GM13976 (cell line): ENCODE measurements at regions not wholly inside any gene's neighbourhood (a gene's known extent, or its start where the extent isn't known, plus 50 kb on each side); places are given as distances from the start of the nearest gene placed in this dataset.

ENCODE experiments used
- DNase-seq: peaks from one replicate; pipeline ENCODE4 v3.0.0; 2012; ENCODE audit warnings: low spot score
- in situ Hi-C: fragments of 300-500 bp; cut with MboI; formaldehyde crosslinking; loops from one replicate; pipeline ENCODE4 v1.12.0; 2022; ENCODE audit warnings: low sequenced_read_pairs, mixed read lengths, inconsistent platforms; ENCODE audit not compliant: unreplicated experiment
- TF ChIP-seq, protein P1 (sequence below): IDR thresholded peaks from 2 replicates; pipeline ENCODE4 v1.5.1; 2012; ENCODE audit warnings: borderline replicate concordance, mild to moderate bottlenecking; ENCODE audit not compliant: insufficient read depth; ENCODE audit errors: extremely low read depth, missing control alignments, control extremely low read depth

DNA sequence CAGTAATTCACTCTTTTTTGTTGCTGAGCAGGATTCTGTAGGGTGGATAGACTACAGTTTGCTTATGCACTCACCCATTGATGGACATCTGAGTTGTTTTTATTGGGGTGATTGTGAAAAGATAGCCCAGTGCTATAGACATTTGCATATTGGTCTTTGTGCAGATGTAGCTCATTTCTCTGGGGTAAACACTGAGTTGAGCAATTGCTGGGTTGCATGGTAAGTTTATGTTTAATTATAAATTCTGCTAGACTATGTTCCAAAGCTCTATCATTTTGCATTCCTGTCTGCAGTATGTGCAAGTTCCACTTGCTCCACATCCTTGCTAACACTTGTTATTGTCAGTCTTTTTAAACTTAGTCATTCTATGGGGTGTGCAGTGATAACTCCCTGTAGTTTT, 65.4 kb upstream of the RFLNA start:
- in situ Hi-C loops, result no loop called here
- TF ChIP-seq, protein P1, sequence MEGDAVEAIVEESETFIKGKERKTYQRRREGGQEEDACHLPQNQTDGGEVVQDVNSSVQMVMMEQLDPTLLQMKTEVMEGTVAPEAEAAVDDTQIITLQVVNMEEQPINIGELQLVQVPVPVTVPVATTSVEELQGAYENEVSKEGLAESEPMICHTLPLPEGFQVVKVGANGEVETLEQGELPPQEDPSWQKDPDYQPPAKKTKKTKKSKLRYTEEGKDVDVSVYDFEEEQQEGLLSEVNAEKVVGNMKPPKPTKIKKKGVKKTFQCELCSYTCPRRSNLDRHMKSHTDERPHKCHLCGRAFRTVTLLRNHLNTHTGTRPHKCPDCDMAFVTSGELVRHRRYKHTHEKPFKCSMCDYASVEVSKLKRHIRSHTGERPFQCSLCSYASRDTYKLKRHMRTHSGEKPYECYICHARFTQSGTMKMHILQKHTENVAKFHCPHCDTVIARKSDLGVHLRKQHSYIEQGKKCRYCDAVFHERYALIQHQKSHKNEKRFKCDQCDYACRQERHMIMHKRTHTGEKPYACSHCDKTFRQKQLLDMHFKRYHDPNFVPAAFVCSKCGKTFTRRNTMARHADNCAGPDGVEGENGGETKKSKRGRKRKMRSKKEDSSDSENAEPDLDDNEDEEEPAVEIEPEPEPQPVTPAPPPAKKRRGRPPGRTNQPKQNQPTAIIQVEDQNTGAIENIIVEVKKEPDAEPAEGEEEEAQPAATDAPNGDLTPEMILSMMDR, result no peak
- no peak for DNase-seq

DNA sequence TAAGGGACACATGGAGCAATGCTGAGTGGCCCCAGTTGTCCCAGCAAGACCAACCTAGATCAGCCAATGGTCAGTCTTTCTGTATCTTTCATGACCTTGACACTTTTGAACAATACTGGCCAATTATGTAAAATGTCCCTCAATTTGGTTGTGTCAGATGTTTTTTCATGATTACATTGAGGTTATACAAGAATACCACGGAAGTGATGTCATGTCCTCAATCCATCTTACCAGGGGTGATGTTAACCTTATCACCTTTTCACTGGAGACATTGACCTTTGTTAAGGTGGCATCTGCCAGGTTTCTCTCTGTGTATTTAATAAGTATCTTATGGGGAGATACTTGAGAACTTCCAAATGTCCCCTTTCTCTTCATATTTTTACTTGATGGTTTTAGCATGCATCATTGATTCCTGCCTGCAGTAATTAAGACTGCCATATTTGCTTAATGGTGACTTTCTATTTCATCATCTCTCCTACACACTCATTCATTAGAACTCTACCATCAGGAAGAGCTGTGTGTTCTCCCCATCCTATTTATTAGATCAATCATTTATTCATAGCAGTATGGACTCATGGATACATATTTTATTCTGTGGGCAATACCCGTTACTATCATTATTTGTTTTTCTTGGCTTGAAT, 64.7 kb upstream of the RFLNA start:
- in situ Hi-C loops, result no loop called here
- TF ChIP-seq, protein P1, result no peak
- no peak for DNase-seq

DNA sequence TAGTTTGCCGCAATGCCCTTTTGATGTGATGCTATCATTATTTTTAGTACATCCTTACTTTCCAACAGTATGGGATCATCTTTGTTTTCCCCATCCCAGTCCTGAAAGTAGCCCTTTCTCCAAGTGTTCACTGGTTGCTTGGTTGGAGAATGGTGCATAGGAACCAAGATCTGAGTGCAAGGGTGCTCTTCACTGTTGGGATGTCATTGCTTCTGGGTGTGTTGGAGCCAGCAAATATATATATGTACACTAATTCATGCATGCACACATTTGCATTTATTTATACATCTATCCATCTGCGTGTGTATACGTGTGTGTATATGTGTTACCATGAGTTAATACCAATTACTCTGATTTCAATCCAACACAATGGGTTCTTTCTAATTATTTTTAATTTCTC, 64.1 kb upstream of the RFLNA start:
- TF ChIP-seq, protein P1, result no peak
- DNase-seq, result no peak
- in situ Hi-C loops, result no loop called here

DNA sequence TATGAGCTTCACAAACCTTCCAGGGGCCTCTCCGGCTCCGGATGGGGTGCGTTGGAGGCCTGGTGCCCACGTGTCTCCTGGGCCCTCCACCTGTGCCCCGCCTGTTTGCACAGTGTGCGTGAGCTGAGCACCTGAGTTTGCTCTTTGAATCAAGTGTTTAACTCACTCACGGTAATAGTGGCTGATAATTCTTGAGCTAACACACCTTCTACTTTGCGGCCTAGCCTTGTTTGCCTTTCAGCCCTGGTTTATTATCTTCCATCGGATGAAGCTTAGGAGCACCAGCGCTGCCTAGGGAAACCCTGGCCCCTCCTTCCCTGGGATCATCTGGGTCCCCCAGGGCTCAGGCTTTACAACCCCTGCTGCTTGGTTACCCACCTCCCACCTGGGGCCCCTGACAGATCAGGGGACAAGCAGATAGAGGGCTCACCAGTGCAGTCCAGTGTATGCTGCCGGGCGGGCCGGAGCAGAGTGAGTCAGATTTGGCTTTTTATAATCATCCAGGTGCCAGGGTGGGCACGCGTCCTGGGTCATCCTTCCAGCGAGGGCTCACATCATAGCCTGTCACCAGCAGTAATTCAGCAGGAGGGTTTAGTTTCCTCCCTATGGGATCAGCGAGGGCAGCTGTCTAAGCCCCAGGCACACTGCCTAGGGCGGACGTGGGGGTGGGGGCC, 62.8 kb upstream of the RFLNA start:
- TF ChIP-seq, protein P1, result no peak
- DNase-seq, result no peak
- in situ Hi-C loops, result no loop called here

DNA sequence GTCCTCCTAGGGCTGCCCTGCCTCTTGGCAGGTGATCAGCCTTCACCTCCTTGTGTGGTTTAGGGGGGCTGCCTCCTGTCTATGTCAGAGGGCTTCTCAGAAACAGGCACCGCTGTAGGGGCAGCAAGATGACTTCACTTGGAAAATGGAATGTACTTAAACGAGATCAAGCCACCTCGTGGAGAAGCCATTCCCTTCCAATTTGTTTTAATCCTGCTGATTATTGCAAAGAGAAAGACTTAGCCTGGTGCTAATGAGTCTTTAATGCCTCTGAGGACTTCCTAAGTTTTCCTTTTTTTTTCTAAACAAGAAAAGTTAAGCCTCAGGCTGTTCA, 62.3 kb upstream of the RFLNA start:
- DNase-seq, result no peak
- TF ChIP-seq, protein P1, result no peak
- in situ Hi-C loops, result no loop called here

DNA sequence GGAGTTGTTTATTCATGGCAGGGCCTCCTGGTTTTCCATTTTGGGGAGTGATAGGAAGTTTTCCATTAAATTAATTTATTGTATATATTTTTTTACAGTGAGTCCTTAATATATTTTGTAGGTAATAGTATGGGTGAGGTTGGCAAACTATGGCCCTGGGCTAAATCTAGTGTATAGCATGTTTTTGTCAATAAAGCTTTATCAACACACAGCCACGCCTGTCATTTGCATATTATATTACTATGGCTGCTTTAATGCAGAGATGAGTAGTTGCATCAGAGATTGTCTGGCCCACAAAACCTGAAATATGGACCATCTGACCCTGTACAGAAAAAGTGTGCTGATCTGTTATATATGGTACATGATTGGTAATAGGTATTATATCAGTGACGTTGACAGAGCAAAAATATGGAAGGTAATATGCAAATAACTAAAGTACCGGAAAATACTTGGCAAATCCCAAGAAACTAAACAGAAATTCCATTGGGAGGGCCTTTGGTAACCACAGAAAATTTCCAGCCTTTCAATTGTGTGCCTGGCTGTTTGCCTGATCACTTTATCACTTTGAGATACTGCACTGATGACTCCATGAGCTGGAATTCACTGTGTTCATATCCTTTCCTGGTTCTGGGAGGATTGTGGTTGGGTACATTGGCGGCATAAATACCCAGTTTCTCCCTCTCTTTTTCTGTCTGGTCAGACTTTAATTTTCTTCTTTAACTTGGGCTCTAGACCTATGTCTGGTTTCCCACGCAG, 61.7 kb upstream of the RFLNA start:
- in situ Hi-C loops, result no loop called here
- no peak for DNase-seq

More for the DNA sequence above, 61.7 kb upstream of the RFLNA start:
- TF ChIP-seq, protein P1, result no peak
